Endothelial cell of umbilical vein (primary cell): ENCODE measurements at regions not wholly inside any gene's neighbourhood (a gene's known extent, or its start where the extent isn't known, plus 50 kb on each side); places are given as distances from the start of the nearest gene placed in this dataset.

Experiments used
- CTCF ChIP-seq, 2 donors: IDR thresholded peaks; 1 replicate in 1 of 2; 2 replicates in 1 of 2; pipeline ENCODE4 v1.5.1; 2011; ENCODE audit warnings: low read length in 2 of 2, mild to moderate bottlenecking in 2 of 2, moderate library complexity in 2 of 2, control low read depth in 1 of 2, inconsistent platforms in 1 of 2, low read depth in 1 of 2; ENCODE audit not compliant: insufficient read depth in 1 of 2; ENCODE audit errors: extremely low read depth in 1 of 2
- MAX ChIP-seq: IDR thresholded peaks from 2 replicates; pipeline ENCODE4 v1.6.1; 2011; ENCODE audit not compliant: insufficient read depth, insufficient read length
- POLR2A ChIP-seq: IDR thresholded peaks from 2 replicates; pipeline ENCODE4 v1.6.1; 2012; ENCODE audit warnings: low read depth, mild to moderate bottlenecking, control low read depth, low read length

- TF ChIP-seq CTCF (IDR thresholded peaks at IDR 0.05; ENCODE audit: extremely low read depth in 1 of 2, insufficient read depth in 1 of 2, low read depth in 1 of 2, low read length in 2 of 2) (no peak), MAX (no peak), POLR2A (no peak)
Observed at GRCh38 chr11:50088231-50088630, 55.6 kb downstream of the OR4C45 start.
